Sigmoid colon (tissue), 4 donors: ENCODE measurements at regions not wholly inside any gene's neighbourhood (a gene's known extent, or its start where the extent isn't known, plus 50 kb on each side); places are given as distances from the start of the nearest gene placed in this dataset.

ENCODE experiments used
- CTCF ChIP-seq, 4 experiments: fragments of 450-650 bp in 3 of 4; fragments of 200-600 bp in 1 of 4; IDR thresholded peaks; one replicate each; pipeline ENCODE4 v1.5.1; 2016 to 2019; ENCODE audit warnings: antibody characterized with exemption in 4 of 4, mild to moderate bottlenecking in 3 of 4, moderate library complexity in 2 of 4
- EP300 ChIP-seq, 4 donors: sonication (generic); formaldehyde crosslinking; IDR thresholded peaks; one replicate each; pipeline ENCODE4 v1.6.1; 2017; ENCODE audit warnings: antibody characterized with exemption in 4 of 4
- POLR2A ChIP-seq, 2 donors: fragments of 450-650 bp; IDR thresholded peaks; one replicate each; pipeline ENCODE4 v1.6.1; 2016; ENCODE audit warnings: antibody characterized with exemption in 2 of 2, mild to moderate bottlenecking in 2 of 2, moderate library complexity in 2 of 2
- POLR2AphosphoS5 ChIP-seq, 4 donors: sonication (generic); formaldehyde crosslinking; IDR thresholded peaks; one replicate each; pipeline ENCODE4 v1.6.1; 2017; ENCODE audit warnings: antibody characterized with exemption in 4 of 4

- no peak for TF ChIP-seq POLR2AphosphoS5 (IDR thresholded peaks at IDR 0.05)
- TF ChIP-seq CTCF (IDR thresholded peaks at IDR 0.05) = no peak
- TF ChIP-seq EP300 (IDR thresholded peaks at IDR 0.05) = no peak
- TF ChIP-seq POLR2A (IDR thresholded peaks at IDR 0.05) = no peak
Measured at GRCh38 chr7:125848157-125848556, 918.5 kb upstream of the POT1 start.
